ENCODE measurements at regions not wholly inside any gene's neighbourhood (a gene's known extent, or its start where the extent isn't known, plus 50 kb on each side); places are given as distances from the start of the nearest gene placed in this dataset.

- WGBS: 91% methylated on average over 1 of the region's 1 CpG
- no peak overlapping the region for H3K27ac ChIP-seq
- no peak overlapping the region for H3K4me3 ChIP-seq
- no peak for TF ChIP-seq POLR2AphosphoS5 (IDR thresholded peaks at IDR 0.05)
- TF ChIP-seq, protein P1, sequence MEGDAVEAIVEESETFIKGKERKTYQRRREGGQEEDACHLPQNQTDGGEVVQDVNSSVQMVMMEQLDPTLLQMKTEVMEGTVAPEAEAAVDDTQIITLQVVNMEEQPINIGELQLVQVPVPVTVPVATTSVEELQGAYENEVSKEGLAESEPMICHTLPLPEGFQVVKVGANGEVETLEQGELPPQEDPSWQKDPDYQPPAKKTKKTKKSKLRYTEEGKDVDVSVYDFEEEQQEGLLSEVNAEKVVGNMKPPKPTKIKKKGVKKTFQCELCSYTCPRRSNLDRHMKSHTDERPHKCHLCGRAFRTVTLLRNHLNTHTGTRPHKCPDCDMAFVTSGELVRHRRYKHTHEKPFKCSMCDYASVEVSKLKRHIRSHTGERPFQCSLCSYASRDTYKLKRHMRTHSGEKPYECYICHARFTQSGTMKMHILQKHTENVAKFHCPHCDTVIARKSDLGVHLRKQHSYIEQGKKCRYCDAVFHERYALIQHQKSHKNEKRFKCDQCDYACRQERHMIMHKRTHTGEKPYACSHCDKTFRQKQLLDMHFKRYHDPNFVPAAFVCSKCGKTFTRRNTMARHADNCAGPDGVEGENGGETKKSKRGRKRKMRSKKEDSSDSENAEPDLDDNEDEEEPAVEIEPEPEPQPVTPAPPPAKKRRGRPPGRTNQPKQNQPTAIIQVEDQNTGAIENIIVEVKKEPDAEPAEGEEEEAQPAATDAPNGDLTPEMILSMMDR (IDR thresholded peaks at IDR 0.05): no peak
- TF ChIP-seq POLR2A (IDR thresholded peaks at IDR 0.05): no peak
- H3K4me1 ChIP-seq (replicated peaks): no peaks in the 10 kb centered on the region
- no peak for DNase-seq (ENCODE audit: low spot score)
- H3K36me3 ChIP-seq: no peaks in the 10 kb centered on the region
- H3K9me3 ChIP-seq: no peaks in the 10 kb centered on the region
- no peaks in the 10 kb centered on the region for H3K27me3 ChIP-seq (replicated peaks; ENCODE audit: insufficient read depth)
- intact Hi-C loops (cut with DNase I): no loop called here
These were observed 1438.7 kb downstream of the C4orf33 start for GRCh38 chr4:130534651-130535050.

- DNase-seq (ENCODE audit: low spot score): no peak
- Histone ChIP-seq H3K4me3 (no peak overlapping the region), H3K36me3 (no peaks in the 10 kb centered on the region), H3K4me1 (replicated peaks) (no peaks in the 10 kb centered on the region), H3K27me3 (replicated peaks; ENCODE audit: insufficient read depth) (no peaks in the 10 kb centered on the region), H3K27ac (no peak overlapping the region), H3K9me3 (no peaks in the 10 kb centered on the region)
- TF ChIP-seq POLR2AphosphoS5 (IDR thresholded peaks at IDR 0.05) (no peak), POLR2A (IDR thresholded peaks at IDR 0.05) (no peak)
- TF ChIP-seq, protein P1 (IDR thresholded peaks at IDR 0.05): no peak
- WGBS: 91% methylated on average over 6 of the region's 6 CpGs
- intact Hi-C loops (cut with DNase I): no loop called here
These were observed 1447.0 kb downstream of the C4orf33 start for GRCh38 chr4:130542953-130543352.

DNA sequence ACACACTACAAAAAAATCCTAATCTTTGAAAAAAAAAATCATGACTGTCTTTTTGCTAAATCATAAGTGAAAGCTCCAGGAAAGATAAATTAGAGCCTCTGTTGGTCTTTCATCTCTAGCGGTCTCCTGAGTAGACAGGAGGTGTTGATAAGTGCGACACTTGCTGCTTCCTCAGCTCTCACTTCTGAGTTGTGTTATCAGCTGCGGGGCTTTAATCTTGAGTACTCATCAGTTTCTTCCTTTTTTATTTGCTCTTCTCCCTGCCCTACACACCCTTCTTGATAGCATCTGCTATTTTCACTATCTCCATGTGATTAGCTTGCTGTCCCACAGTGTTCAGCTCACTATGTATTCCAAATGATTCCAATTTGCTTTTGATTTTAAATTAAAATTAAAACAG lies 1449.2 kb downstream of the C4orf33 start:
- H3K36me3 ChIP-seq: no peaks in the 10 kb centered on the region
- H3K4me3 ChIP-seq: no peak overlapping the region
- H3K27ac ChIP-seq: no peak overlapping the region
- 19% methylated on average over 3 of the region's 3 CpGs for WGBS
- no peaks in the 10 kb centered on the region for H3K27me3 ChIP-seq (replicated peaks; ENCODE audit: insufficient read depth)
- no peaks in the 10 kb centered on the region for H3K4me1 ChIP-seq (replicated peaks)
- DNase-seq (ENCODE audit: low spot score): no peak
- H3K9me3 ChIP-seq: no peaks in the 10 kb centered on the region
- intact Hi-C loops (cut with DNase I): no loop called here
- TF ChIP-seq, protein P1 (IDR thresholded peaks at IDR 0.05): no peak
- TF ChIP-seq POLR2AphosphoS5 (IDR thresholded peaks at IDR 0.05) (no peak), POLR2A (IDR thresholded peaks at IDR 0.05) (no peak)

DNA sequence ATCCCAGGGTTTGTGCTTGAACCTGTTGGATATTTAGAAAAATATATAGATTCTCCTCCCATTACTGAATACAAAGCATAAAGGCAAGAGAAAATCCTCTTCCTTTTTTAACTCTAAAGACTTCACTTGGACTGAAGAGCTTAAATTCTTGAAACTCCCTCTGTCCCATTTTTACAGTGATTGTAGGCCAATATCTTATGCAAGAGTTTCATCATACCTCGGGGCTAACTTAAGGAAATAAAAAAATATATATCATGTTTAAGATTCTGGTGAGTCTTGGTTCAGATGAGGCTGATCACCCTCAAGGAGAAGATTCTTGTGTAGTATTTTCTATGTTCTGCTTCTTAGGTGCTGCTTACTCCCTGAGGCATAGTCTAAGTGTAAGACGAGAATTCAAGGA lies 1449.6 kb downstream of the C4orf33 start:
- Histone ChIP-seq H3K4me3 (no peak overlapping the region), H3K27ac (no peak overlapping the region), H3K4me1 (replicated peaks) (no peaks in the 10 kb centered on the region), H3K9me3 (no peaks in the 10 kb centered on the region), H3K27me3 (replicated peaks; ENCODE audit: insufficient read depth) (no peaks in the 10 kb centered on the region), H3K36me3 (no peaks in the 10 kb centered on the region)
- intact Hi-C loops (cut with DNase I): no loop called here
- WGBS: 86% methylated on average over 2 of the region's 2 CpGs
- no peak for DNase-seq (ENCODE audit: low spot score)
- TF ChIP-seq POLR2AphosphoS5 (IDR thresholded peaks at IDR 0.05) (no peak), POLR2A (IDR thresholded peaks at IDR 0.05) (no peak)
- TF ChIP-seq, protein P1 (IDR thresholded peaks at IDR 0.05): no peak

GRCh38 chr4:130559268-130559667 lies 1463.3 kb downstream of the C4orf33 start:
- Histone ChIP-seq H3K4me3 (no peak overlapping the region), H3K9me3 (no peaks in the 10 kb centered on the region), H3K27me3 (replicated peaks; ENCODE audit: insufficient read depth) (no peaks in the 10 kb centered on the region), H3K27ac (no peak overlapping the region), H3K4me1 (replicated peaks) (no peaks in the 10 kb centered on the region), H3K36me3 (no peaks in the 10 kb centered on the region)
- TF ChIP-seq POLR2AphosphoS5 (IDR thresholded peaks at IDR 0.05): no peak
- TF ChIP-seq POLR2A (IDR thresholded peaks at IDR 0.05): no peak
- TF ChIP-seq, protein P1 (IDR thresholded peaks at IDR 0.05): no peak
- intact Hi-C loops (cut with DNase I): no loop called here
- 68% methylated on average over 2 of the region's 2 CpGs for WGBS
- DNase-seq (ENCODE audit: low spot score): no peak
